HCT116 (cell line): ENCODE measurements at regions not wholly inside any gene's neighbourhood (a gene's known extent, or its start where the extent isn't known, plus 50 kb on each side); places are given as distances from the start of the nearest gene placed in this dataset.

Experiments
- ATAC-seq: fragments of 200-7000 bp; cut with Tn5 transposase; 2 replicates; pipeline ENCODE4 v1.9.1; 2020; ENCODE audit warnings: mild to moderate bottlenecking, moderate library complexity
- BruUV-seq: library from RNA; stranded (reverse); fragments of 400-500 nt; replicated peaks from 2 replicates; lab custom pipeline; 2021; lab: Mats Ljungman, UMichigan
- CTCF ChIA-PET: fragments of 300-600 bp; sonication (Branson Sonifier 250); formaldehyde crosslinking; loops from one replicate; lab custom pipeline; 2021; ENCODE audit warnings: antibody characterized with exemption; lab: Charles Lee
- POLR2A ChIA-PET: fragments of 300-600, 350-600 bp; sonication (Branson Sonifier 250); formaldehyde crosslinking; loops from one replicate; lab custom pipeline; 2021; ENCODE audit warnings: antibody characterized with exemption; lab: Charles Lee
- RAD21 ChIA-PET, 2 experiments: fragments of 300-600 bp; sonication (Branson Sonifier 250); formaldehyde crosslinking; loops; one replicate each; lab custom pipeline; 2023; ENCODE audit warnings: low total read pairs in 2 of 2; ENCODE audit not compliant: uncharacterized antibody in 2 of 2, unreplicated experiment in 2 of 2, low non-redundant PET in 1 of 2; lab: Charles Lee
- DNase-seq: peaks from one replicate; pipeline ENCODE4 v3.0.0-alpha.2; 2010; ENCODE audit warnings: low read depth, low spot score
- H2AFZ ChIP-seq: fragments of 200-600 bp; shearing (Covaris generic), sonication (generic); 2 replicates; pipeline ENCODE4 v1.6.1; 2017; ENCODE audit warnings: low read depth, mixed run types, mixed read lengths, antibody characterized with exemption, low read length; ENCODE audit not compliant: poor library complexity, severe bottlenecking
- H3K27ac ChIP-seq: 2 replicates; pipeline ENCODE4 v1.5.1; 2012; ENCODE audit warnings: low read depth, low read length
- H3K27me3 ChIP-seq: fragments of 200-600 bp; sonication (generic); 2 replicates; pipeline ENCODE4 v1.6.1; 2016; ENCODE audit warnings: mixed run types, low read length, mixed read lengths; ENCODE audit not compliant: insufficient read depth
- H3K36me3 ChIP-seq, 2 experiments: fragments of 200-500 bp in 1 of 2; fragments of 200-600 bp in 1 of 2; sonication (Bioruptor generic) in 1 of 2; sonication (generic) in 1 of 2; 2 replicates each; pipeline versions ENCODE4 v1.5.1 to v1.6.1; 2014 to 2016; ENCODE audit warnings: low read length in 2 of 2, inconsistent platforms in 1 of 2, mixed read lengths in 1 of 2, mixed run types in 1 of 2; ENCODE audit not compliant: insufficient read depth in 2 of 2, control insufficient read depth in 1 of 2
- H3K4me1 ChIP-seq, 2 experiments: fragments of 200-600 bp in 1 of 2; sonication (generic) in 1 of 2; 2 replicates each; pipeline versions ENCODE4 v1.5.1 to v1.6.1; 2012 to 2017; ENCODE audit warnings: low read length in 2 of 2, inconsistent platforms in 1 of 2, mild to moderate bottlenecking in 1 of 2, mixed read lengths in 1 of 2, mixed run types in 1 of 2, moderate library complexity in 1 of 2; ENCODE audit not compliant: insufficient read depth in 2 of 2, control insufficient read depth in 1 of 2
- H3K4me2 ChIP-seq: fragments of 200-600 bp; sonication (generic); 2 replicates; pipeline ENCODE4 v1.6.1; 2017; ENCODE audit warnings: mixed run types, low read length, mixed read lengths
- H3K4me3 ChIP-seq, 2 experiments: fragments of 200-600 bp in 1 of 2; sonication (generic) in 1 of 2; replicated peaks in 1 of 2; 2 replicates each; pipeline ENCODE4 v1.5.1; 2011 to 2016; ENCODE audit warnings: low read length in 2 of 2, control low read depth in 1 of 2, low read depth in 1 of 2, mild to moderate bottlenecking in 1 of 2, mixed read lengths in 1 of 2, mixed run types in 1 of 2
- H3K79me2 ChIP-seq: fragments of 200-600 bp; sonication (generic); 2 replicates; pipeline ENCODE4 v1.6.1; 2017; ENCODE audit warnings: mild to moderate bottlenecking, mixed run types, low read length, moderate library complexity, mixed read lengths; ENCODE audit not compliant: insufficient read depth
- H3K9ac ChIP-seq: fragments of 200-600 bp; sonication (generic); 2 replicates; pipeline ENCODE4 v1.6.1; 2016; ENCODE audit warnings: low read length, mixed read lengths
- H3K9me2 ChIP-seq: fragments of 200-600 bp; sonication (generic), shearing (Covaris generic); 2 replicates; pipeline ENCODE4 v1.6.1; 2017; ENCODE audit warnings: mixed run types, mild to moderate bottlenecking, moderate library complexity; ENCODE audit not compliant: insufficient read depth
- H3K9me3 ChIP-seq, 2 experiments: fragments of 200-500 bp in 1 of 2; fragments of 200-600 bp in 1 of 2; sonication (Bioruptor generic) in 1 of 2; sonication (generic) in 1 of 2; 2 replicates each; pipeline ENCODE4 v1.6.1; 2014 to 2017; ENCODE audit warnings: low read length in 2 of 2, mixed read lengths in 2 of 2, inconsistent platforms in 1 of 2, low read depth in 1 of 2, mild to moderate bottlenecking in 1 of 2, mixed run types in 1 of 2, moderate library complexity in 1 of 2; ENCODE audit not compliant: control insufficient read depth in 1 of 2, insufficient read depth in 1 of 2
- H4K20me1 ChIP-seq: fragments of 200-600 bp; sonication (generic), shearing (Covaris generic); 2 replicates; pipeline ENCODE4 v1.6.1; 2017; ENCODE audit warnings: mixed run types, mild to moderate bottlenecking, moderate library complexity; ENCODE audit not compliant: insufficient read depth
- ATF3 ChIP-seq: IDR thresholded peaks from 2 replicates; pipeline ENCODE4 v1.6.1; 2012
- CBX3 ChIP-seq: IDR thresholded peaks from 2 replicates; pipeline ENCODE4 v1.6.1; 2012; ENCODE audit warnings: low read depth
- CTCF ChIP-seq, 3 experiments: fragments of 200-600 bp in 1 of 3; sonication (generic) in 1 of 3; IDR thresholded peaks in 2 of 3; conservative IDR thresholded peaks in 1 of 3; 2 replicates each; pipeline ENCODE4 v1.5.1; 2012 to 2017; ENCODE audit warnings: low read depth in 2 of 3, low read length in 2 of 3, antibody characterized with exemption in 1 of 3, borderline replicate concordance in 1 of 3, control low read depth in 1 of 3, mild to moderate bottlenecking in 1 of 3, mixed read lengths in 1 of 3, mixed run types in 1 of 3, moderate library complexity in 1 of 3; ENCODE audit not compliant: insufficient read depth in 1 of 3
- EGR1 ChIP-seq: IDR thresholded peaks from 2 replicates; pipeline ENCODE4 v1.6.1; 2012; ENCODE audit warnings: low read depth
- ELF1 ChIP-seq: IDR thresholded peaks from 2 replicates; pipeline ENCODE4 v1.6.1; 2012; ENCODE audit warnings: low read depth, borderline replicate concordance
- EZH2 ChIP-seq: fragments of 200-600 bp; sonication (generic); IDR thresholded peaks from 2 replicates; pipeline ENCODE4 v1.6.1; 2017; ENCODE audit warnings: antibody characterized with exemption, mixed run types
- EZH2phosphoT487 ChIP-seq: fragments of 200-600 bp; IDR thresholded peaks from 2 replicates; pipeline ENCODE4 v1.6.1; 2018; ENCODE audit warnings: antibody characterized with exemption, borderline replicate concordance
- JUND ChIP-seq: IDR thresholded peaks from 2 replicates; pipeline ENCODE4 v1.6.1; 2012
- MAX ChIP-seq: IDR thresholded peaks from 2 replicates; pipeline ENCODE4 v1.6.1; 2012
- POLR2A ChIP-seq: IDR thresholded peaks from 2 replicates; pipeline ENCODE4 v1.7.0; 2011; ENCODE audit warnings: borderline replicate concordance; ENCODE audit not compliant: insufficient read depth, insufficient read length; ENCODE audit errors: extremely low read depth
- SP1 ChIP-seq: IDR thresholded peaks from 2 replicates; pipeline ENCODE4 v1.6.1; 2012; ENCODE audit warnings: low read depth
- TCF7L2 ChIP-seq: IDR thresholded peaks from 2 replicates; pipeline ENCODE4 v1.7.0; 2011; ENCODE audit warnings: borderline replicate concordance, inconsistent platforms; ENCODE audit not compliant: insufficient read depth, insufficient read length; ENCODE audit errors: extremely low read depth
- YY1 ChIP-seq: IDR thresholded peaks from 2 replicates; pipeline ENCODE4 v1.6.1; 2011; ENCODE audit warnings: low read length, low read depth, moderate library complexity, mild to moderate bottlenecking; ENCODE audit not compliant: insufficient replicate concordance; ENCODE audit errors: extremely low read depth
- ZFX ChIP-seq: fragments of 450-650 bp; IDR thresholded peaks from 2 replicates; pipeline ENCODE4 v1.6.1; 2017
- ZNF274 ChIP-seq: fragments of 200-500 bp; sonication (Bioruptor generic); IDR thresholded peaks from 2 replicates; pipeline ENCODE4 v1.6.1; 2014; ENCODE audit warnings: mild to moderate bottlenecking, low read depth, low read length, inconsistent platforms
- intact Hi-C: fragments of 100-400 bp; cut with micrococcal nuclease; formaldehyde crosslinking; loops from 2 replicates; pipeline ENCODE4 v1.10.0; 2022

GRCh38 chr4:27917381-27917780, 1056.7 kb downstream of the STIM2 start:
- H3K9me3 ChIP-seq = no peaks in the 10 kb centered on the region
- TF ChIP-seq ZNF274 (no peak), JUND (no peak), ATF3 (no peak), SP1 (no peak), TCF7L2 (no peak), ZFX (no peak), EGR1 (no peak), YY1 (no peak), POLR2A (no peak), EZH2phosphoT487 (no peak), CBX3 (no peak), MAX (no peak)
- no peaks in the 10 kb centered on the region for H4K20me1 ChIP-seq
- intact Hi-C loops = no loop called here
- no peaks in the 10 kb centered on the region for H3K36me3 ChIP-seq
- no peak overlapping the region for H3K4me2 ChIP-seq
- ChIA-PET POLR2A (no interaction called here), CTCF (no interaction called here), RAD21 (no interaction called here)
- no peaks in the 10 kb centered on the region for H3K79me2 ChIP-seq
- no peaks in the 10 kb centered on the region for H3K9me2 ChIP-seq
- H2AFZ ChIP-seq = no peak overlapping the region
- DNase-seq = no peak
- H3K4me3 ChIP-seq = no peak overlapping the region
- no peaks in the 10 kb centered on the region for H3K27me3 ChIP-seq
- no peaks in the 10 kb centered on the region for H3K4me1 ChIP-seq
- BruUV-seq = no TSS peak
- H3K9ac ChIP-seq = no peak overlapping the region
- no peak for ATAC-seq
- H3K27ac ChIP-seq = no peak overlapping the region

GRCh38 chr4:27921231-27921630, 1060.6 kb downstream of the STIM2 start:
- CTCF ChIA-PET = no interaction called here
- H3K4me1 ChIP-seq = no peaks in the 10 kb centered on the region
- no peaks in the 10 kb centered on the region for H3K36me3 ChIP-seq
- no peaks in the 10 kb centered on the region for H3K27me3 ChIP-seq
- POLR2A ChIA-PET = no interaction called here
- no peak overlapping the region for H3K4me3 ChIP-seq
- H3K9me2 ChIP-seq = no peaks in the 10 kb centered on the region
- H3K27ac ChIP-seq = no peak overlapping the region
- BruUV-seq = no TSS peak
- no peak overlapping the region for H3K9ac ChIP-seq
- H3K79me2 ChIP-seq = no peaks in the 10 kb centered on the region
- no peaks in the 10 kb centered on the region for H3K9me3 ChIP-seq
- ATAC-seq (no peak), DNase-seq (no peak)
- RAD21 ChIA-PET = no interaction called here
- H3K4me2 ChIP-seq = no peak overlapping the region
- no peaks in the 10 kb centered on the region for H4K20me1 ChIP-seq
- intact Hi-C loops = no loop called here
- H2AFZ ChIP-seq = no peak overlapping the region
- TF ChIP-seq ZNF274 (no peak), POLR2A (no peak), ZFX (no peak), ELF1 (no peak), EZH2 (no peak), SP1 (no peak), ATF3 (no peak), MAX (no peak), YY1 (no peak), CTCF (IDR thresholded peaks at IDR 0.05 in 2 of 3, conservative IDR thresholded peaks at IDR 0.05 in 1 of 3; ENCODE audit: borderline replicate concordance in 1 of 3, insufficient read depth in 1 of 3, low read depth in 2 of 3, low read length in 2 of 3) (no peak)
